Mononuclear cell (primary cell): ENCODE measurements at regions not wholly inside any gene's neighbourhood (a gene's known extent, or its start where the extent isn't known, plus 50 kb on each side); places are given as distances from the start of the nearest gene placed in this dataset.

Experiments
- H3K27me3 ChIP-seq: 2 replicates; pipeline ENCODE4 v1.6.0; 2011; ENCODE audit warnings: low read length, control low read depth; ENCODE audit not compliant: insufficient read depth
- H3K4me1 ChIP-seq: 2 replicates; pipeline ENCODE4 v1.5.1; 2011; ENCODE audit warnings: mild to moderate bottlenecking, low read length, control low read depth; ENCODE audit not compliant: insufficient read depth
- H3K4me3 ChIP-seq: 2 replicates; pipeline ENCODE4 v1.5.1; 2011; ENCODE audit warnings: mild to moderate bottlenecking, low read length, moderate library complexity
- H3K9me3 ChIP-seq: 2 replicates; pipeline ENCODE4 v1.5.1; 2011; ENCODE audit warnings: low read depth, mild to moderate bottlenecking, control low read depth, low read length

DNA sequence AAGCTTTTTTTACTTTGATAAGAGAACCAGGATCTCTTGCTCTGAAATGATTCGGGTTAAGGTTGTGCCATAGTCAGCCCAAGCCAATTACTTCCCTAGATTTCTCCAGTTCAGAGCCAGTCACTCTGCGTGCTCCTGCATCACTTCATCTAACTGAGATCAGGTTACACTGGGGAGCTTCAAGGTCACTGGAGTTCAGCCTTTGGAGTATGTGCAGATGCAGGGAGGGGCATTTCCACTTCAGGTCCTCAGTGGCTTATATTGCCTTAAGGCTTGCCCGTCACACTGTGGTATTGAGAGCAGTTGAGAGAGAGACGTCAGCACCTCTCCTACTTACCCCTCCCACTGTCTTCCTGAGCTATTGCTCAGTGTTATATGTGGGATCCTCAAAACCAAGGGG lies 317.8 kb downstream of the EPHA4 start:
- no peaks in the 10 kb centered on the region for H3K27me3 ChIP-seq
- no peaks in the 10 kb centered on the region for H3K4me1 ChIP-seq

DNA sequence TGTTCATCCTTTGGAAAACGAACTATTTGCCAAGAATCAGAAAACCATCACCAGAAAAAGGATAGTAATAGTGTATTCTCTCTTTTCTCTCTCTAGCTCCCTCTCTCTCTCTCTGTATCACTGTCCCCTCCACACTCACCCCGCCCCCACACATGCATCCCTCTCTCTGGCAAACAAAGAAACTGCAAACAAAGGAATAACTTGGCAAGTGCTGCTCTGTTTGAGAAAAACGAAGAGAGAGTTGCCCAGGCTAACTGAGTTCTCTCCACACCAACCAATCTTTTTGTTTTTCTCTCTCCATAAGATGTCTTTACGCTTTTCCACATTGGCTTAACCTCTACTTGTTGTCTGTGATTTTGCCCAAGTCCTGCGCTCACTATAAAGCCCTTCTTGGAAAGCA lies 316.2 kb downstream of the EPHA4 start:
- Histone ChIP-seq H3K27me3 (no peaks in the 10 kb centered on the region), H3K9me3 (no peaks in the 10 kb centered on the region), H3K4me3 (no peak overlapping the region), H3K4me1 (no peaks in the 10 kb centered on the region)

More for the DNA sequence above, 317.8 kb downstream of the EPHA4 start:
- no peaks in the 10 kb centered on the region for H3K9me3 ChIP-seq
- no peak overlapping the region for H3K4me3 ChIP-seq

DNA sequence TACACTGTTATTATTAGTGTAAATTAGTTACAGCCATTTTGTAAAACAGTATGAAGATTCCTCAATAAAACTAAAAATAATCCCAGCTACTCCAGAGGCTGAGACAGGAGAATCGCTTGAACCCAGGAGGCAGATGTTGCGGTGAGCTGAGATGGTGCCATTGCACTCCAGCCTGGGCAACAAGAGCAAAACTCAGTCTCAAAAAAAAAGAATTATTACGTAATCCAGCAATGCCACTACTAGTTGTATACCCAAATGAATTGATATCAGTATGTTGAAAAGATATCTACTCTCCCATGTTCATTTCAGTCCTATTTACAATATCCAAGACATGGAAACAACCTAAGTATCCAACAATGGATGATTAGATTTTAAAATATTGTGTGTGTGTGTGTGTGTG lies 313.6 kb downstream of the EPHA4 start:
- H3K4me3 ChIP-seq: no peak overlapping the region
- H3K4me1 ChIP-seq: no peaks in the 10 kb centered on the region
- H3K27me3 ChIP-seq: no peaks in the 10 kb centered on the region
- H3K9me3 ChIP-seq: no peaks in the 10 kb centered on the region

DNA sequence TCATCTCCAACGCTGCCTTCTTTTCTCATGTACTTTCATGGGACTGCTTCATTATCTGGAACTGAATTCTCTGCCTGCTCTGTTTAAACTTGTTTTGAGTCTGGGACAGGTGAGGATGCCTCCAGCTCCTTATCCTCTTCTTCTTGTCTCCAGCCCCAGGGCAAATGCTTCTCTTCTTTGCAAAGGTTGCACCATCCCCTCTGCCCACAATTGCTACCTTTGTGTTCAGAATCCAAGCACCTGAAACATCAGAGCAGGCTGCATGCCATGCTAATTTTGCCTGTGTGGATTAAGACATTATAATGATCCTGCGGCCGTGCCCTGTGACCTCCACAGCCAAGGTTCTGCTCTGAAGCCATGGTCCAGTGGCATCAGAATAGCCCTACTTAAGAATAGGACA lies 309.5 kb downstream of the EPHA4 start:
- no peaks in the 10 kb centered on the region for H3K27me3 ChIP-seq
- H3K4me1 ChIP-seq: no peaks in the 10 kb centered on the region
- no peak overlapping the region for H3K4me3 ChIP-seq

DNA sequence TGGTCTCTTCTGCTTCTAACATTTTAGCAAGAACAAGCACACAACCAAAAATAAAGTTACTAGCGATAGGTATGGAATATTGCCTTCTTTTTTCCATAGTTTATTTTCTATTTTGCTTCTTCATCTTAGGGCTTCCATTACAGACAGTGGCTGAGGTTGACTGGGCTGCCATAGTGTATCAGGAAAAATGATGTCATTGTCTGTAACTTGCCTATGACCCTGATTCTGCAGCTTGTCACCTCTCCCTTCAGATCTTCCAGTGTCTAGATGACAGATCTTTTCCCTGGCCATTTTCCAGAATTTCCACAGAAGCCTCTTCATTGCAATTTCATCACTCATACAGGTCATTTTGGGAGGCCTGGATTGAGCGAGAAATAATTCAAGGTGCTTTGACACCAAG lies 308.5 kb downstream of the EPHA4 start:
- Histone ChIP-seq H3K4me1 (no peaks in the 10 kb centered on the region), H3K4me3 (no peak overlapping the region), H3K9me3 (no peaks in the 10 kb centered on the region), H3K27me3 (no peaks in the 10 kb centered on the region)

More for the DNA sequence above, 309.5 kb downstream of the EPHA4 start:
- no peaks in the 10 kb centered on the region for H3K9me3 ChIP-seq

GRCh38 chr2:221264318-221264717 lies 307.8 kb downstream of the EPHA4 start:
- H3K4me1 ChIP-seq: no peaks in the 10 kb centered on the region
- H3K27me3 ChIP-seq: no peaks in the 10 kb centered on the region
- H3K9me3 ChIP-seq: no peaks in the 10 kb centered on the region
- H3K4me3 ChIP-seq: no peak overlapping the region

- Histone ChIP-seq H3K27me3 (peaks cover 5% of the 10 kb centered on the region), H3K9me3 (no peaks in the 10 kb centered on the region), H3K4me3 (no peak overlapping the region), H3K4me1 (no peaks in the 10 kb centered on the region)
These were observed 304.2 kb downstream of the EPHA4 start for GRCh38 chr2:221267773-221268425.

DNA sequence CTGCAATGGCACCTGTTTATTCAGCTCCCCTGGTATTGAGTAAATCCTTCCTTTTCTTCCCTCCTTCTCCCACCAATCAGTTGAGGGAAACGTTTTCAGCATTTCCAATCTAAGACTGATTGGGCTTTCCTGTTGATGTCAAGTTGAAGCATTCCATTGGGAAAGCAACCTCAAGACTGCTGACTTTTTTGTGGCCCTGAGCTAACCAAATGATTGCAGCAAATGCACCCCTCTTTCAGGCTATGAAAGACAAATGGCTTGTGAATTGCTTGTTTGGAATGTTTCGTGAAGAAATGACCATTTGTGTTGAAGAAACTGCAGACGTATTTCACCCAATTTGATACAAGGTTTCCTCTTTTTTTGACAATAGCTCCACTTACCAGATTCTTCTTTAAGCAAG lies 303.5 kb downstream of the EPHA4 start:
- no peaks in the 10 kb centered on the region for H3K4me1 ChIP-seq
- no peaks in the 10 kb centered on the region for H3K9me3 ChIP-seq
- no peak overlapping the region for H3K4me3 ChIP-seq
- H3K27me3 ChIP-seq: peaks cover 5% of the 10 kb centered on the region

DNA sequence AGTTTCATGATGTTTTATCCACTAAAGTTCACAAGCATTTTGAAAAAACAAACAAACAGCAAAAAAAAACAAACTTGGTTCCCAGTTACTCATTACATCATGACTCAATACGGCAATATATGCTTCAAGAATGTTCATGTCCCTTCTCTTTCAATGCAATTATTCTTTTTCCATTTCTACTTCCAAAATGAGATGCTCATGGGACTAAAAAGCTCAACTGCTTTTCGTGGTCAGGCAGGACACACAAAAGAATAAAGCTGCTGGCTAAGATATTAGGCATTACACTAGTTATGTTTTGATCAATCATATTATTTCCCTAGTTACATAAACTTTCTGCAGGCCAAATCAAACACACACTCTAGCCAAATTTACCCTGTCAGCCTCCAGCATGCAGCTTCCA lies 301.3 kb downstream of the EPHA4 start:
- Histone ChIP-seq H3K27me3 (peaks cover 5% of the 10 kb centered on the region), H3K4me1 (no peaks in the 10 kb centered on the region), H3K9me3 (no peaks in the 10 kb centered on the region), H3K4me3 (no peak overlapping the region)

DNA sequence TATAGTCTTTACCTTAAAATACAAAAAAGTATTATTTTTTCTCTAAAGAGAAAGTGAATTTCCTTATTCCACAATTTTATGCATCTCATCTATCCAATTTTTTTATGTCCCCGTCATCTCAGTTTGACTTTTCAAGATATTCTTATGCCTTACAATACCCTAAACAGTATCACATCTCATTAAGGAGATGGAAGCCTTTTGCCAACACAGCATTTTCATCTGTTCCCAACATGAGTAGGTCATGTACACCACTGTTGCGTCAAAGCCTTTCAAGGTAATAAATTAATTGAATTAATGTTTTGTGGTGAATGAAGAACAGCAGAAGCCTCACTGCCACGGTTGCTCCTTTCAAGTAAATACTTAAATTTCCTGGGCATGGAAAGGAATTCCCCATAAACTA lies 299.4 kb downstream of the EPHA4 start:
- H3K4me1 ChIP-seq: no peaks in the 10 kb centered on the region
- no peaks in the 10 kb centered on the region for H3K9me3 ChIP-seq
- H3K27me3 ChIP-seq: peaks cover 5% of the 10 kb centered on the region
- no peak overlapping the region for H3K4me3 ChIP-seq

DNA sequence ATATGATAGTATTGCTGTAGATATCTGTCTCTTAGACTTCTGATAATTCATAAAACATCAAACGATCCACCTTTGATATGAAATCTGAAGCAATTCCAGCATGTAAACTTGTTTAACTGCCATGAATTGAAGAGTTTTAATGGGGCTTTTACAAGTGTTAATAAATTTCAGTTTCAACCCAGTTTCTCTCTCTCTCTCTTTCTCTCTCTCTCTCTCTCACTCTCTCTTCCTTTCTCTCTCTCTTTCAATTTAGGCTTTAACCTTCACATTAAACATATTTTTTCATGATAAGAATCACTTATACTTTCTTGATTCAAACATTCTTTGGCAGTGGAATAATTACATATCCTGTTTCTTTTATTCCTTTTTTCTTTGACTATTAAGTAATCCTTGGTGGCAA lies 296.1 kb downstream of the EPHA4 start:
- Histone ChIP-seq H3K4me1 (no peaks in the 10 kb centered on the region), H3K27me3 (no peaks in the 10 kb centered on the region), H3K4me3 (no peak overlapping the region), H3K9me3 (no peaks in the 10 kb centered on the region)

- Histone ChIP-seq H3K27me3 (no peaks in the 10 kb centered on the region), H3K4me3 (no peak overlapping the region), H3K9me3 (no peaks in the 10 kb centered on the region), H3K4me1 (no peaks in the 10 kb centered on the region)
These were observed 295.5 kb downstream of the EPHA4 start for GRCh38 chr2:221276601-221277000.

DNA sequence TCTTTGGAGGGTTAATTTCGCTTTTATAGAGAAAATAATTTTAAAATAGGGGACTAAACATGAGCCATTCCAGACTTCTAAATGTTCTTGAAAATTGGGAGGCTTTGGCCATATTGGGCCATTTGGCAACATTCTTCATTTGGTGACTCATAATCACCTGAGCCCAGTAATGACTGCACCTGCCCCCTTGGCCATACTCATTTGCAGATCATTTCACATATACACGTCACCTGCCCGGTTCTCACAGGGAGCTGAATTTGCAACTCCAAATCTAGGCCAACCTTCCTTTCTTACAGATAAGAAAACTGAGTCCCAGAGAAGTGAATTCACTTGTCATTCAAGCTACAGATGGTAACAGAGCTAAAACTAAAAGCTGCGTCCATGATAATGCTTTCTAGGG lies 289.7 kb downstream of the EPHA4 start:
- Histone ChIP-seq H3K27me3 (peaks cover 5% of the 10 kb centered on the region), H3K4me3 (no peak overlapping the region), H3K9me3 (no peaks in the 10 kb centered on the region), H3K4me1 (no peaks in the 10 kb centered on the region)

- Histone ChIP-seq H3K4me1 (no peaks in the 10 kb centered on the region), H3K4me3 (no peak overlapping the region), H3K27me3 (peaks cover 5% of the 10 kb centered on the region), H3K9me3 (no peaks in the 10 kb centered on the region)
These were observed 288.1 kb downstream of the EPHA4 start for GRCh38 chr2:221283896-221284545.

DNA sequence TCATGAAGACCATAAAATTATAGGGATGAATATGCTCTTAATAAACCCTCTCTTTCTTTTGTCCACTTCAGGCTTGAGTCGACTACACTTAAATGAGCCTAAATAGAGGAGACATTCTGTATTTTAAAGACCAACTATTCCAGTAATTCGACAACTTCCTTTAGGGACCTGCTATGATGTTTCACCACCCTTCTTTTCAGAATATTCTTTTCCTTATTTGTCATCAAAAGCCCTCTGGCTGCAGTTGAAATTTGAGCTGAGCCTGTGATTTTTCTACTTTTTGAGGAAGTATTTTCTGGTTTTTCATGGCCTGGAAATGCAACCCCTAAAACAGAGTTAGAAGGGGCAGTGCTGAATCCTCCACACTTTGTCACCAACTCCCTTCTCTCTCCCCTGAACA lies 287.0 kb downstream of the EPHA4 start:
- Histone ChIP-seq H3K27me3 (peaks cover 5% of the 10 kb centered on the region), H3K9me3 (no peaks in the 10 kb centered on the region), H3K4me3 (no peak overlapping the region), H3K4me1 (no peaks in the 10 kb centered on the region)

GRCh38 chr2:221286406-221286805 lies 285.7 kb downstream of the EPHA4 start:
- Histone ChIP-seq H3K4me1 (no peaks in the 10 kb centered on the region), H3K4me3 (no peak overlapping the region), H3K27me3 (peaks cover 5% of the 10 kb centered on the region), H3K9me3 (no peaks in the 10 kb centered on the region)
